ENCODE measurements at regions not wholly inside any gene's neighbourhood (a gene's known extent, or its start where the extent isn't known, plus 50 kb on each side); places are given as distances from the start of the nearest gene placed in this dataset.

DNA sequence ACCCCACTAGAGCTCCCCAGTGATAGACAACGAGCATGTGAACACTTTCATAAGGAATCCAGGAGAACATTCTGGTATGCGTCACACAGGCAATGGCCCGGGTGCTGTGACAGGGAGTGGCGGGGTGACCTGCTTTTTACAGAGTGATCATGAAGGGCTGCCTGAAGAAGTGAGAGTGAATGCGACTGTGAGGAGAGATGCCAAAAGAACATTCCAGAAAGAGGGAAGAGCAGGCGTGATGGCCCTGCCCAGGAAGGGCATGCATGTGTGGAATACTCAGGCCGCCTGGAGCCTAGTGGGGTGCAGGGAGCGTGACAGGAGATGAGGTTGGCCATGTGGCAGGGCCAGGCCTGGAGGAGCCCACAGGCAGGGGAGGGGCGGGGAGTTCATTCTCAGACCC lies 53.8 kb downstream of the FZD10 start:
- DNase-seq, result no peak

DNA sequence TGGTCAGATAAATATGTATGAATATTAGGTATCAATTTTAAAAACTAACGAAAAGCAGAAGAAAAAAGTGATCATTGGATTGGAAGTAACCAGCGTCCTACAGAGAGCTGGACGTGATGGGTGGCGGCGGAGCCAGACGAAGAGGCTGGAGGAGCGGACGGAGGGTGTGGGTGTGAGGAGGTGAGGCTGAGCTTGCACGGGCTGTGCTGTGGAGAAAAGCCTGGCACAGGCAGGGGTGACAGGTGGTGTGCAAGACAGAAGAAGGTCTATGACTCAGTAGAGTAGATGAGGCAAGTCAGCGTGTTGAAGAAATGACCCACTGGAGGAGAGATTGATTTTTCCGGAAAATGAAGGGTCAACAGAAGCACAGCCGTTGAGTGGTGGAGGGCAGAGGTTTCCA lies 56.4 kb downstream of the FZD10 start:
- DNase-seq, result no peak

DNA sequence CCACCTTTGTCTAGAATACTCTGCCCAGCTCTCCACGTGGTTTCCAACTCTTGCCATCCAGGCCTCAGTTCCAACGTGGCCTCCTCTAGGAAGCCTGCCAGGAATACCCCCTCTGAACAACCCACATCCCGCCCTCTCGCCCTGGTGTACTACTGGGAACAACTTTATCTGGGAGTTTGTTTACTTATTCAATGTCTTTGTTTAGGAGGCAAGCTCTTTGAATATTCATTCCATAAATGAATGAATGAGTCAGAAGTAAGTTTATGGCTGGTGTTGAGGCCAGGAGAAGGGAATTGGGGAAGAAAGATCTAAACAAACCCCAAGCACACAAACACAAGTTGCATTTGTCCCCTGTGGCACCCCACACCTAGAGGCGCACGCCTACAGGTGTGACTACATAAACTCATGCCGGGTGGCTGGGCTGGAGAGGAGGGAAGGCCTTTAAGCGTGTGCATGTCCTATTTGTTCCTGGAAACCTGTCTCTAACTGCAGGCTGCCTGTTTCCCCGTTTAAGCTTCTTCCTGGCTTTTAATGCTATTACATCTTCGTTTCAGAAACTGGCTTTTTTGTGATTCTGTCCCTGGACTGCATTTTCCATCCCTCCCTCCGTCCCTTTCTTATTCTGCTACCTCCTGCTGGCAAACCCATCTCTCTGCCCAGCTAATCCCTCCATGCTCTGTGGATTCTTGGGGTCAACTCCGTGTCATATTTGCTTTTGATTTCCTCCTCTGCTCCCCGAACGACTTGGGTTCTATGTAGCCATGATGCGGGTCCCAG lies 57.9 kb downstream of the FZD10 start:
- no peak for DNase-seq

DNA sequence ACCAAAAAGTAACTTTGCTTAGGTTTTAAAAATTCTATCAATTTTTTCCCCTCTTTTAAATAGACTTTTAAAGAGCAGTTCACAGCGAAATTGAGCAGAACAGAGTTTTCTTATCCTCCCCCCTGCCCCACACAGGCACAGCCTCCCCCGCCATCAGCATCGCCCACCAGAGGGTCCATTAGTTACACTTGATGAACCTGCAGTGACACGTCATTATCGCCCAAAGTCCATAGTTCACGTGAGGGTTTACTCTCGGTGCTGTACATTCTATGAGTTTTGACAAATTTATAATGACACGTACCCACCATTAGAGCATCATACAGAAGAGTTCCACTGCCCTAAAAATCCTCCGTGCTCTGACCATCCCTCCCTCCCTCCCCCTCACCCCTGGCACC lies 58.4 kb downstream of the FZD10 start:
- DNase-seq, result no peak

DNA sequence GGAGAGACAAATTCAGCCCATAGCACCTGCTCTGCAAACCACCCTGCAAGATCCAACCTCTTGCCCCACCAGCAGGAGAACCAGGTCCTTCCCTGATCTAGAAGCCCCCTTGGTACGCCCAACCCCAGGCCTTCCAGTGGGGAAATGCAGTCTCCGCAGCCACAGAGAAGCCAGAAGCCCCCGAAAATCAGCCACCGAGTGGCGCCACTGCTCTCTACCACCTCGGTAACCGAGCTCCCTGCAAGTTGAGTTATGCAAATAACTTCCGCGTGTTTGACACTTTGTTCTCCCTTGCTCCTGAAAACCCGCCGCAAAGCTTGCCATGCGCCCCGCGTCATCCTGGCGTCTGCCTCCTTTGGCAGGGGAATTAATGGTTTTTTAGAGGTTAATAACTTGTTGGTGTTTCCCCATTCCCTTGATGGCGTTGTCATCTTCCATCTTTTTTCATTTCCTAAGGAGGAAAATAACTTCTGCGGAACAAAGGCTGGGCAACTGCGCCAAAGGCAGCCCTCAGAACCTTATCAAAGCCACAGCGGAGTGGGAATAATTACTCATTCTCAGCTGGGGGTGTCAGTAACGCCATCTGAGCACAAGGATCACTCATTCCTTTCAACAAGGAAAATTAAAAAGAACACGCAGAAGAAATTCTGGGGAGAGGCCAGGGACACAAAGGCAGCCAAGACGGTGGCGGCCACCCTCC lies 60.4 kb downstream of the FZD10 start:
- DNase-seq, result no peak

DNA sequence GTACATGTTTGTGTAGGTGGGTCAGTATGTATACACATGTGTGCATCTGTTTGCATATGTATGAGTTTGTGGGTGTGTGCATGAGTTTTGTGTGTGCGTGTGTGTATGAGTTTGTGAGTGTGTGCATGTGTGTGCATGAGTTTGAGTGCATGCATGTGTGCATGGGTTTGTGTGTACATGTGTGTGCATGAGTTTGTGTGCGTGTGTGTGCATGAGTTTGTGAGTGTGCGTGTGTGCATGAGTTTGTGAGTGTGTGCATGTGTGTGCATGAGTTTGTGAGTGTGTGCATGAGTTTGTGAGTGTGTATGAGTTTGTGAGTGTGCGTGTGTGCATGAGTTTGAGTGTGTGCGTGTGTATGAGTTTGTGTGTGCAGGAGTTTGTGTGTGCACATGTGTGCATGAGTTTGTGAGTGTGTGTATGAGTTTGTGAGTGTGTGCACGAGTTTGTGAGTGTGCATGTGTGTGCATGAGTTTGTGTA lies 61.5 kb downstream of the FZD10 start:
- no peak for DNase-seq

DNA sequence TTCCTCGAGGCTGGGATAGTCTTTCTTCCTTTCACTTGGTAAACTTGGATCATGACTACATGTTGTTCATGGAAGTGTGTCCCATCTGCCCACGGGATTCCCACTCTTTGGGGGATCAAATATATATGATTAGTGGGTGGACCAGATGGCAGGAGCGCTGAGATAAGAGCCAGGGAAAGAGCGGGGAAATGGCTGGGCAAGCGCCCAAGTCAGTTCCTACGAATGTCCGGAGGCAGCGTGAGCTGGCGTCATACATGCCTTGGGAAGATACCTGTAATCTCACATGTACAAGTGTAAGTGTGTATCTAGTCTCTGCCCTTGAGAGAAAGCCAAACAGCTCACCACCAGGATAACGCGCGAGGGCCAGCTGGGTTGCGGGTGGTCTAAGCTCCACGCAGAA lies 62.3 kb downstream of the FZD10 start:
- no peak for DNase-seq

DNA sequence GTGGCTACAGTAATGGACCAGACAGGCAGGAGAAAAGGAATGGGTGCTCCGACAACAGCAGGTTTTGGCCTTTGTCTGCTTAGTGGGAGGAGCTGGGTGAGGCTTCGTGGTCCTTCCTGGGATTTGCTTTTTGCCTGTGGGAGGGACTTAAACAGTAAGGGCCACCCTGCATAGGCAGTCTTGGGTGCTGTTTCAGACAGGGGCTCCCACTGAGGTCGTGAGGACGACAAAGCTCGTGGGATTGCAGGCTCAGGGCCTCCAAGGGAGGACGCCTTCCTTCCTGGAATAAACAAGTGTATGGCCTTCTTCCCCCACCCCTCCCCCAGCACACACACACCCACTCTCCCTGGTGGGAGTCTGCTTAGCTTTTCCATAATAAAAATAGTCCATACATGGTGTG lies 63.1 kb downstream of the FZD10 start:
- DNase-seq, result no peak

DNA sequence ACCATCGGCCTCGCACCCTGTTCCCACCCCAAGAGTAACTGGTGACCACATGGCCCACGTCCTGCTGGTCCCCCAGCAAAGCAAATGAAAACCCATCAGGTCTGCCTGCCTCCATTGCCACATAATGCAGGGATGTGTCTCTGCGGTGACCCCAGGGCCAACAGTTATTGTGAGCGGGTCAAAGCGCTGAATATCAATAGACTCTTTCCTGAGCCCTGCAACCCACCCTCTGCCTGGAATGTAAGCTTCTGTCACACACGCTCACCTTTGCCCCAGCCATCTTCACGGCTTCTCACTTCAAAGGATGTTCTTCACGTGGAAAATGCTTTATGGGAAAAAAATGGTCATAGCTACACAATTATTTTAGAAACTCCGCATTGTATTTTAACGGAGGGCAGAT lies 63.9 kb downstream of the FZD10 start:
- no peak for DNase-seq

DNA sequence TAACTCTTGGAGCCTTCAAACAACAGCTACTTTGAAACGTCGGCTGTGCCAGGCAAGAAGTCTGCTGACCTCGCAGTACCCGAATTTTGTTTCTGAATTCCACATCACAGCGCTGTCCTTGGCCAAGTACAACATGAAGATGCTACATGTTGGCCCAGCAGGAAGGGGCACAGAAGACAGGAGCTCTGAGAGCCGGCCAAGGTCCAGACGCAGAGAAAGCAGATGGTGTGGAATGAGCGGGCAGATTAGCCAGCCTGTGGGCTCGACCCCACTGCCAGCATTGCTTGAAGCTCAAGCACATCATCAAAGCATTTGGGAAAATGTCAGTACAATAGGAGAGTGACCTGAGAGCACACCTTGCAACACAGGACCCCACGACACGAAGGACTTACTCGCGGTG lies 64.5 kb downstream of the FZD10 start:
- DNase-seq, result no peak

DNA sequence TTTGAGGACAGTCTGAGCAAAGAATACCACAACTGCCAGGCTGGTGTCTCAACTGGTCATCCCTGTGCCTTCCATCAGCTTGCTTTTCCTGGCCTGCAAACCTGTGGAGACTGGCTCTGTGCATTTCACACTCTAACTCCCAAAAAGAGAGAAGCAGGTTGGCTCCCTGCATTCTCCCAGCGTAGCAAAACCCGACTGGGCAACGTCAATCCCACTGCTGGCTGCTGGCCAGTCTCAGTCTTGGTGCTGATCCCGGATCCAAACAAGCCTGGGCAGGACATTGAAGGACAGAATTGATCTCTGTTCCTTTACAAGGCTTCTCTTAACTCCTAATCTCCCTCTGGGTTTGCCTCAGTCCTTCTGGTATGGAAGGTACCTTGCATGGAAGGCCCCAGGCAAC lies 65.4 kb downstream of the FZD10 start:
- no peak for DNase-seq

DNA sequence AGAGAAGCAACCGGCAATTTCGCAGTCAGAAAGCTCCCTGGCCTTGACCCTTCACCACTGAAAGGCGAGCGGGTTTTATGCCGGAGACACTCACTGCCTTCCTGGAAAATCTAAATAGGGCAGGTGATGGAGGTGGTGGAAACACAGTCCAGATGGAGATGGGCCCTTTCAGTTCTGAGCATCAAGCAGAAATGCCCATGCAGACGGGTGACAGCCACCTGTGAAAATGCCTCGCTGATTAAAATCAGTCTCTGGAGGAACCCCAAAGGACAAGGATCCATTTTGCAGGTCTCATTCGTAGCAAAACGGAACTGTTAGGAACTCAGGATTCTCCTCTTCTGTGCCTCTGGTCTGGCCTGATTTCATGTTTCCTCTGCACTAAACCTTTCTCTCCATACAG lies 74.2 kb downstream of the FZD10 start:
- DNase-seq, result no peak

DNA sequence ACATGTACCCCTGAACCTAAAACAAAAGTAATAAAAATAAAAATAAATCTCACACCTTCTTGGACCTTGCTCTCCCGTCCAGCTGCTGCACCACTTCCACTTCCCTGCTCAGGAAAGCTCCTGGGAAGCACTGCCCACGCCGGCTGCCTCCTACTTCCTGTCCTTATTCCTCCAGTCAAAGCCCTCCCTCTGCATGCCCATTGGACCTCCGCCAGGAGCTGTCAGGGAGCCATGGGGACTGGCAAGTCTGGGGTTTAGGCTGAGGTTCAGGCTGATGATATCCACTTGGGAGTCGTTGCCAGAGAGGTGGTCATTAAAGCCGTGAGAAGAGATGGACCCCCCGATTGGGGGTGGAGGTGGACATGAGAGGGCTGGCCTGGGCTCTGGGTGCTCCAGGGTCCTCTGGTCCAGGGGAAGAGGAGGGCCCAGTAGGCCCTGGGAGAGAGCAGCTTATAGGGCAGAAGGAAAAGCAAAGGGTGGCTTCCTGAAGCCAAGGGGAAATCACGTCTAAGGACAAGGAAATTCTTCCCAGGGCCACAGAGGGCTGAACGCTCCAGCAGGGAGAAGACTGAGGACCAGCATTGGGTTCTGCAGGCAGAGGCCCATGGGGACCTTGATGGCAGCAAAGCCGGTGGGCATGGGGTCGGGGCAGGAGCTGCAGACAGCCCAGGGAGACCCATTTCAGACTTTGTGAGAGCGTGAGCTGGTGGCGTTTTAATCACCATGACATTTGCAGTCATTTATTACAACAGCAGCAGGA lies 78.7 kb downstream of the FZD10 start:
- no peak for DNase-seq

DNA sequence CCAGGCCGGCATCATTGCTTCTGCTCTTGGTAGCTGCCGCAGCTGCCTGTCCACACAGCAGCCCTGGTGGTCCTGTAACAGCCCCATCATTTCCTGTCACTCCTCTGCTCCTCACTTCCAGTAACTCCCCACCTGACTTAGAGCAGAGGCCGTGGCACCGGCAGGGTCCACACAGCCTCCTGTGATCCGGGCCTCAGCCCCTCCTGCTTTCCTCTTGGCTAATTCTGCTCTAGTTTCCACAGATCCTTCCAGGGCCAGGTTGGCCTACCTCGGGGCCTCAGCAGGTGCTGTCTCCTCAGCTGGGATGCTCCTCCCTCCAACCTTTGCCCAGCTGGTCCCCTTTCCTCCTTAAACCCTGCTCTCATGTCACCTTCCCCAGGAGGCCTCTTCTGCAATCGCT lies 80.2 kb downstream of the FZD10 start:
- no peak for DNase-seq

DNA sequence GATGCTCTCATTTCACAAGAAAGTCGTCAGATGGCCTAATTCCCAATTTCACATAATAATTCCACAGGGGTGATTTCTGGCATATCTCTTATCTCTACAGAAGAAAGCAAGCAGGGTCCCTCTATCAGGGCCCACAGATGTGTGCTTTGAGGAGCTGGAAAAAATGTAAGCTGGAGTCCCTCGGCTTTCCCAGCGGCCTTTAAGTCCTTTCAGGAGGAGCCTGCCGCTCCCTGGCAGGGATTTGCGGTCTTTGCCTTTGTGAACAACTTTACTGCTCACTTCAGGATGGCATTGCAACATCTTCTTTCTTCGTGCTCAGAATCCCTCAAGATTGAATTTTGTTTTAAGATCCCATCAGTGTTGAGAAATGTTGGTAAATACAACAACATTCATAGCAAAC lies 83.0 kb downstream of the FZD10 start:
- DNase-seq, result no peak

DNA sequence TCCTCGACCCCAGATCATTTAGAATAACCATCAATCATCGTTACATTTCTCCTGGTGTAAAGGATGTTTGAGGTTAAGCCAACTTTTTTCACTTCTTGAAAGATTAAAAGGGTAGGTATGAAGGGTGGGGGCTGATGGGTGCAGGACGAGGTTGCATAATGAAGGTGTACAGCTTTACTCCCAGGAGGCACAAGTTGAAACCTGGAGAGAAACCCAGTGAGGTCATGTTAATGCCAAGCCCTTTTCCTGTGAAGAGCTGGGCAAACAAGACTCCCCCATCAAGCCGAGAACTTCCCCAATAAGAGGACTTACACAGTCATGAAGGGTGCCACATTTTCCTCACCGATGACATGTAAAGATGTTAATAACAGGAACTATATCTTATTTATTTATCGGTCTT lies 84.3 kb downstream of the FZD10 start:
- DNase-seq, result no peak

DNA sequence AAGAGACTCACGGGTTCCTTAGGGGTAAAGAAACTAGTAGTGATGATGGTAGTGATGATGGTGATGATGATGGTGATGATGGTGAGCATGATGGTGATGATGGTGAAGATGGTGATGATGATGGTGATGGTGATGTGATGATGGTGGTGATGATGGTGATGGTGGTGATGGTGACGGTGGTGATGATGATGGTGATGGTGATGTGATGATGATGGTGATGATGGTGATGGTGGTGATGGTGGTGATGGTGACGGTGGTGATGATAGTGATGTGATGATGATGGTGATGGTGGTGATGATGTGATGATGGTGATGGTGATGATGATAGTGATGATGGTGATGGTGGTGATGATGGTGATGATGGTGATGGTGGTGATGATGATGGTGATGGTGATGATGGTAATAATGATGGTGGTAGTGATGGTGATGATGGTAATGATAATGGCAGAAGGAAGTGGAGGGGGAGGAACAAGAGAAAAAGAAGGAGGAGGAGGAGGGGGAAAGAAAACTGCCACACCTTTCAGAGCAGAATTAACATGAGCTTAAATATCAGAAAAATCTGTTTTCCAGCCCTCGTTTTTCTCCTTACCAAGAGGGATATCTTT lies 85.5 kb downstream of the FZD10 start:
- DNase-seq, result no peak

DNA sequence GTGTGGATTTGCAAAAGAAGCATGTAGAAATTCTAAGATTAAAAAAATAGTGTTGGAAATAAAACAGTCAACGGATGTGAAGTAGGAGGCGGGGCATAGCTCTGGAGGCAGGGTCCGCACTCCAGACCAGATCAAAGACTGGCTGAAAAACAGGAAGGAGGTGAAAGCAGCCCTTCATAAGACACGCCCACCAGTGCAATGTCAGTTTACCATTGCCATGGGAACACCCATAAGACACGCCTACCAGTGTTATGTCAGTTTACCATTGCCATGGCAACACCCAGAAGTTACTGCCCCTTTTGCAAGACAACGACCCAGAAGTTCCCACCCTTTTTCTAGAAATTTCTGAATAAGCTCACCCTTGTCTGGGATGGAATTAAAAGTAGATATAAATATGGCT lies 87.1 kb downstream of the FZD10 start:
- DNase-seq, result peak; percentile 2

DNA sequence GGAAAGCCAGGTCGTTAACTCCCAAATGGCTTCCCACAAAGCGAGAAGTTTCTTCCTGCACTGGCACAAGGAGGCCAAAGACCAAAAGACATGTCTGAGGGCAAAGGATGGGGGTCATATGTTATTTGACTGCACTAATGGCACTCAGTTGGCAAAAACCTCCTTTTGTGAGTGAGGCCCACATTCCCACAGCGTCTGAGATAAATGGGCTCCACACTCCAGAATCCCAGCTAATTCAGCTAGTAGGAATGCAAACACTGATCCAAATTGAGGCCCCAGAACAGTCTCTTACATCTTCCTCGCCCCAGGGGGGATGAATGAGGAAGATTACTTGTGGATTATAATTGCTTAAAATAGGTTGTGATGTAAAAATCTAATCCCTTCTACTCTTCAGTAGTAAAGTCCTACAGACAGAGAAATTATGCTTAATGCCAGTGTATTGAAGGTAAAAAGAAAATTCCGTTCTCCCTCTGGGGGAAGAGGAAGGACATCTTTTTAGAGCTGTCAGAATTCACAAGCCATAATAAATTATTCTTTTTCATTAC lies 86.4 kb upstream of the PIWIL1 start:
- DNase-seq, result no peak

DNA sequence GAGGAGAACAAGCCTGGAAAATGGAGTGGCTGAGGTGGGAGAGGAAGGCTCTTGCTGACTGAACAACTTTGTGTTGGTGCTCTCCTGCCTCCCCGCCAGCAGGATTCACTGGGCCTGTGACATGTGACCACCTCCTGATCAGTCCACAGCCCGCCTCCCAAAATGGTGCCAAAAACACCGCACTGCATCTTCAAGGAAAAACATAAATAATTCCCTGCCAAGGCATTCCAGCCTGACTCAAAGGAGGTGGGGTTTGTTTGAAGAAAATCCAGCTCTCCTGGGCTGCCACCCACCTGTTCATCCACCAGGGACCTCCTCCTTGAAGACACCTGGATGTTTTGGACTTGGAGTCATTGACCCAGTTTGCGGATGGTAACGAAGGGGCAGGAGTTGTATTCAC lies 83.8 kb upstream of the PIWIL1 start:
- no peak for DNase-seq

DNA sequence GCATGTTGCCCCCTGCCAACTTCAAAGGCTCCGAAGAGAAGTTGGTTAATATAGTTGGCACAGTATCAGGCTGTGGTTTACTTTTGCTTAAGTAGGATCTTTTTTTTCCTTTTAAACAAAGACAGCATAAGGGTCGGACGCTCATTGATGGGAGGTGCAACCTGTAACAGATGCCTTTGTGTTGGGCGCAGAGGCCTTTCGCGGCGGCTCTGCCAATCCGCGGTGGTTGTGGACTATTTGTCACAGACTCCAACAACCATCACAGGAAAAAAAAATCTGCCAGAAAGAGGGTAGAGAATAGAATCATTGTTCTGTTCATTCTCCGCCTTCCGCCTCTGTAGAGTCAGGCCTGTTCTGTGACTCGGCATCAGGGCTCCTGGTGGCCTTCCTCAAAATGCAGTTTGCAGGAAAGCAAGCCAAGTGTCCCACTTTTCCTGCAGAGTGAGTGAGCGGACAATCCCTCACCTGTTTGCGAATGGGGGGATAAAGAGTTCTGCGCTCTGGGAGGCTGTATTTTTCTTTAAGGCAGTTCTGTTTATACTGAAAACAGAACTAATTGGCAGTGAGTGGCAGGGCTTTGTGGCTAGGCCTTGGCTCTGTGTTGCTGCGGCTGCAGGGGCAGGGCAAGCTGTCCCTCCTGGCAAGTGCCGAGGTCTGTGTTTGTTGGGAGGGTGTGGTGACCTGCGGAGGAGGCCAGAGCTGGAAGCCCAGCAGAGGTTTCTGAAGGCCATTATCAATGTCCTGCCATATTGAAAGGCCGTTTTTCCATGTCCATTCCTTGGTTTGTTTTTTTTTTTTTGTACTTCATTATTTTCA lies 83.0 kb upstream of the PIWIL1 start:
- no peak for DNase-seq

DNA sequence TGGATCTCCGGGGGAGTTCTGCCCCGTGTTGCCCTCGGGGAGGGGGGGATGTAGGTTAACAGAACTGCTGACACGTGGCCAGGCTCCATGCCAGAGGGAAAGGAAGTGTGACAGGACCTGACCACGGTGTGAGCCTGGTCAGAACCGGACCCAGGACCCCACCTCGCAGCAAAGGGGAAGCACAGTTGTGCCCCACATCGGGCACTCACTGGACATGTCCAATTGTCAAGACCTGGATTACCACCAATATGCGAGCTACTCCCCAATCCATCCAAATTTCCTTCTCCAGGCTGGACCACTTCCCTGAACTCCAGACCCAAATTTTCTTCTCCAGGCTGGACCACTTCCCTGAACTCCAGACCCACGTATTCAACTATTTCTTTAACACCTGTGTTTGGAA lies 78.8 kb upstream of the PIWIL1 start:
- DNase-seq, result no peak

Data from hematopoietic multipotent progenitor cell treated with erythropoietin and hydrocortisone succinate and interleukin-3 and kit ligand, for 6 days (in vitro differentiated cells).